NCI-H128 (cell line): ENCODE measurements at regions not wholly inside any gene's neighbourhood (a gene's known extent, or its start where the extent isn't known, plus 50 kb on each side); places are given as distances from the start of the nearest gene placed in this dataset.

Source experiments
- DNase-seq: peaks from one replicate; lab custom pipeline; 2025; ENCODE audit not compliant: unreplicated experiment; lab: John Stamatoyannopoulos, UW

DNA sequence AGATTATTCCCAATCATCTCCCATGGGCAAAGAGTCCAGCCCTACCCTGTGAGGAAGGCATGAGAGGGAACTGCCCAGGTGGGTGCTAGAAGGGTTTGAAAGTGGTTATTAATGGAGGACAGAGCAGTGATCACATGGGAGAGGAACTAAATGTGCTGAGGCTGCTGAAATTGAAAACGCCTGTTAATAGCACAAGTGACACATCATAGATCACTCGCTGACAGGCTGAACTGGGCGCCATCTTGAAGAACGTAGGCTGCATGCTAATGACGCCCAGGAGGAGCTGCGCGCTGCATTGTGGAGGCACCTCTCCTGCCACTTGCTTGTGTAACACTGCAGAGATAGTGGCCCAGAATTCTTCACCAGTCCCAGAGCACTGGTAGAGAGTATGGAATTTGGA, 182.9 kb downstream of the KCNA5 start:
- no peak for DNase-seq

DNA sequence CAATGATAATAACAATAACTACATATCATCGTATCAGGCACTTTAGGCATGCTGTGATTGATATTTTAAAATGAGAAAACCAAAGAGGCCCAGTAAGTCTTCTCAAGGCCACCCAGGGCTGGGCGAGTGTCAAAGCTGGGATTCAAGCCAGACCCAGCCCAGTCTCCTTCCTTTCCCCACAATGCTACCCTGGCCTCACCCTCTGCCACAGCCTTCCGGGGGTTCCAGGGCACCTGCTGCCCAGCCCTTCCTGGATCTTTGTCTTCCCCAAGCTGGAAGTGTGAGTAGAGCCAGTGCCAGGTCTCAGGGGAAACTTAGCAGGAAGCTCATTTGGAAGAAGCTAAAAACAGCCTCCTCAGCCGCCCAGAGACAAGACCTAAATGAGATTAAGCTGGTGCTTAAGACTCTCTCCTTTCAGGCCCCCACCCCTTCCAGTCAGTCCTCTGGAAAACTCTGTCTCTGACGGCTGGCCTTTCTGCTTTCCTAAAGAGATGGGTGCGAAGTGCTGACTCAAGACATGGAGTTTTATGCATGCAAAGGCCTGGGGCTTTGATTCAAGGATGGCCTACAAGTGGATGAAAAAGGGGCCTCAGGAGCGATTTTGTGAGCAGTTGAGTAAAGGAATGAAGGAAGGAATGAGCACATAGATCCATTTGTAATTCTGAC, 184.2 kb downstream of the KCNA5 start:
- DNase-seq, result no peak

DNA sequence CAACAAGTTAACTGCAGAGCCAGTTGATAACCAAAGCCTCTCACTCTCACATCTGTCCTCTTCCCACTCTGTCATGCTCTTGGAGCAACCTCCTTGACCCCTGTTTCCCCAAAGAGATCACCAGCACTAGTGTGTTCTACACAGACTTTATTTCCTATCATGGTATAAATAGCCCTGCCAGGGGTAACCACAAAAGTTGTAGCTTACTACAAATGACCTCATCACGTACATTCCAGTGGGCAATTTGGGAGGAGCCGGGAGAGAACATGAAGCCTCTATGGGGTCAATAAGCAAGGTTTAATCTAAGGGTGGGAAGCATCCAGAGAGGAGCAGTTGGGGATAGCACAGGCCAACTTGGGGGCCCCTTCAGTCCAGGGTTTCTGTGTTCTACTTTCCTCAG, 186.5 kb downstream of the KCNA5 start:
- DNase-seq, result no peak

DNA sequence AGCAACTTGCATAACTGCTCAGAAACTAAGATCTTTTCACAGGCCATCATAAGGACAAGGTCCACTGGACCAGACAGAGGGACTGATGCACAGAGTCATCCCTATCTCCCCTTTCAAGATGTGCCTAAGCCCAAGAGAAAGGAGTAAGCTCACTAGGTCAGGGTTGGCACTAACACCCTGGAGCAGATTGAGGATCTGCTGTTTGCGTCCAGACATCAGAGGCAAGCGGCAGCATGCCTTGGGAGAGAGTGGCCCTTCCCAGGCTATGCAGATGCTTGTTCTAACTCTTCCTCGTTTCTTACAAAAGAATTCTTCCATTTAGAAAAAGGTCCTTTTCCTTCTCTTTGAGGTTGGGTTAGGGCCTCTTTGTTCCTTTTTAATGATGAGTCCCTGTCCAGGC, 187.2 kb downstream of the KCNA5 start:
- DNase-seq, result no peak

DNA sequence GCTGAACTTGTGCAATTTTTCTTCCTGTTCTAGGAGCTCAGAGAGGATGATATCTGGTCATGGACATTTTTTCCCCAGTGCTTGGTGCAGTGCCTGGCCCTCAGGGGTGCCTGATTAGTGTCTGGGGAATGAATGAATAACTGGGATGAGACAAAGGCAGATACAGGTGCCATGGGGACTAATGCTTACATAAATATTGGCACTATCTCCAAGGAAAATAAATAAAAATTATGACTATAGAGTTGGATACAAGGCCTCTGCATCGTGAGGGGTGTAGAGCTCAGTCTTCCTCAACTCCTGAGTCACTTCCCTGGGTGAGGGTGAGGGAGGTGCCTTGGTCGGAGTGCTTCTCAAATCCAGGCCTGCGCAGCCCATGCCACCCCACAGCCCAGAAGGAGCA, 188.6 kb downstream of the KCNA5 start:
- no peak for DNase-seq

DNA sequence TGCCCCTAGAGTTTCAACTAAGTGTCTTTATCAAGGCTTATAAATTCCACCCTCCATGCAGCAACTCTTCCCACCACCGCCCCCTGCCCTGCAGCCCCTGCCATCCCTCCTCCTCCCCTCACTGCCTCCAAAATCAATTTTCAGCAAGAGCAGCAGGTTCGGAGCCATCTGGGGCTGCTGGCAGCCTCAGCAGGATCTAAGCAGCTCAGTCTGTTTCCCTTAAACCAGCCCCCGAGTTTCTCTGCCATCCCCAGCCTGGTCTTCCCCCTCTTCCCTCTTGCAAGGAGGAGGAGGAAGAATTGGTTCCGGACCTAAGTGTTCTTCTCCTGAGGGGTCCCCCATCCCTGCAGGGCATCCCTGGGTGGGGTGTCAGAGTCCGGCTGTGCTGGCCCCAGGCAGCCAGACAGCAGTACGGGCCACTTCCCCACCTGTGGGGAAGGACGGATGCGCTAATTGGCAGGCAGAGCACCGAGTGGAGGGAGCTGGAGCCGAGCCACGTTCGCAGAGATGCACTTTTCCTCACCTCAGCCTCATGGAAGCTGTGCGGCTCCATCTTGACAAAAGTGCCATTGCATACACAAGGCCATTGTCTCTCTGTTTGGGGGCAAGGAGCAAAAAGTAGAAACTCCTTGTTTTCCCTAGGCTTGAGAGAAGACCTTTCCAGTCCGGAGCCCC, 189.3 kb downstream of the KCNA5 start:
- no peak for DNase-seq

DNA sequence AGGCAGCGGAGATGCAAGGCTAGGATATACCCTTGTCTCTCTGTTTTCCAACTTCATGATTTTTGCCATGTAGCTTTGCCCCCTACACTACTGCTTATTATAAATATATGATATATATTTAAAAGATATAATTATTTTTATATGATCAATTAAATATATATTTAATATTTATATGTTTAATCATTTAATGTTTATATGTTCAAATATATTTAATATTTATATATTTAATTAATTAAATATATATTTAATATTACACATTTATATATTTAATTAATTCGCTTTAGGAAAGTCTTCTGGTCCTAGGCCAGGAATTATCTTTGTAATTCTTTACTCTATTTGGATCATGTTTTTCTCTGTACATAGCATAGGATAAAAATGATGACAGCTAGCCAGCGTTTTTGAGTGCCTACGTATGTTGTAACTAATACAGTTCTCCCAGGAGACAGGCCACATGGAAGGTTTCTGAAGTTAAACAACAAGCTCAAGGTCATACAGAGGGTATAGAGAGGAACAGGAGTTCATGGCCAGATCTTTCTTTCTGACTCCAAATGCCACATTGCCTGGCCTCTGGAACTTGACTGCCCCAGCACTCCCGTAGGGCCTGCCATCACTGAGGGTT, 192.5 kb downstream of the KCNA5 start:
- no peak for DNase-seq

DNA sequence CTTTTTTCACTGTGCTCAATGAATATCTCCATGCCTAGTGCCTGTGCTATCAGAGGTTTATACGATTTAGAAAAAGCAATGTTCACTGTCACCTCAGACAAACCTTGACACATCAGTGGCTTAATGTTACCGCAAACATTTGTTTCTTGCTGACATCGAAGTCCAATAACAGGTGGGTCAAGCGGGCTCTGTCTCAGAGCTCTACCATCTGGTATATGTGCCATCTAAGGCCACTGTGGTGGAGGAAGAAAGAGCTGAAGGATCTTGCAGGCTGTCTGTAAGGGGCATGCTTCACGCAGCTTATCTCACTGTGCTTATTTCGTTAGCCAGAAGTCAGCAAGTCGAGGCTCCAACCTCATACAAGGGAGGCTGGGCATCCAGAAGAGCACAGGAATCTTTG, 189.5 kb upstream of the NTF3 start:
- DNase-seq, result no peak

DNA sequence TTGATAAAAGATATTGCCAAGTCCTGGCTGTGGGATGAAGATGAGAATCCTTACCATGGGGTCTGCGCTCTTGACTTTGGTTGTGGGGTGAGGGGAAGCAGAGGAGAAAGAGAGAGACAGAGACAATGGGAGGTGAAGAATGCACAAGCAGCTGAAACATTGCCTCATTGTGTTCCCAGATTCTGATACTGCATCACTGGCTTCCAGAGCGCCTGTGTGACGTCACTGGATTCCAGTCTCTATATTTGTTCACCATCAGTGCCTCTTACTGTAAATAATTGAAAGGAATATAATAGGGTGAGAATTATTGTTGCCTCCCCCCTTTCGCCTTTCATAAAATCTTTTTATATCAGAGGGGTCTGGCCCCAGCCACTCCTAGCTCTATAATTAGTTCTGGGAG, 188.9 kb upstream of the NTF3 start:
- no peak for DNase-seq

DNA sequence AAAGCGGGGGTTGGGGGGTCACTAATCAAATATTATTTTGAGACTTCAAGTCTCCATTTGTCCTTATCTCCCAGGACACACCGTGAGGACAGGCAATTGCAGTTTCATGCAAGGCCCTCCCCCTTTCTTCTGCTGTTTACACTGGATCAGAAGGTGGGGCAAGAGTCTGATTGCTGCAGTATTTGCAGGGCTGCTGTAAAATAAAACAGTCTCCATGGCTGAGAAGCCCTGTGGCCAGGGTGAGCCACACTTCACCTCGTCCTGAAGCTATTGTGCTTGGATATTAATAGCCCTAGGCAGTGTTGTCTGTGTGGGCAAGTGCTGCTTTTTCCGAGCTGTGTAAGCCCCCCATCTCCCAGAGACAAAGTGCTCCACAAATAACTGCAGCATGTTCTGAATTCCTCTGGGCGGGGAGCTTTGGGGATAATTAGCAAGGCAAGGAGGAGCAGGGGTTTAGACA, 187.4 kb upstream of the NTF3 start:
- no peak for DNase-seq

DNA sequence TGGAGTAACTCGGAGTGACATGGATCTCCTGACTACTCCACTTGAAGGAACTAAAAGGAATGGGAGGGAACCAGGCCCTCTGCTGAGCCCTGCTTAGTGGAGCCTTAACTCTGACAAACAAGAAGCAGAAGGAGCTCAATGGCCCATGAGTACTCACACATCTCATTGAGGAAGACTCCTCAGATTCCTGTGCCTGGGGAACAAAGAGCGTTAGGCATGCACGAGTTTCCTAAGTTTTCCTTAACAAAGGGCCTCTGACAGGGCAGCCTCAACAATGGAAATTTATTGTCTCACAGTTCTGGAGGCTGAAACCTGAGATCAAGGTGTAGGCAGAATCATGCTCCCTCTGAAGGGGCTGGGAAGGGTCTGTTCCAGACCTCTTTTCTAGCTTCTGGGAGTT, 185.7 kb upstream of the NTF3 start:
- no peak for DNase-seq

DNA sequence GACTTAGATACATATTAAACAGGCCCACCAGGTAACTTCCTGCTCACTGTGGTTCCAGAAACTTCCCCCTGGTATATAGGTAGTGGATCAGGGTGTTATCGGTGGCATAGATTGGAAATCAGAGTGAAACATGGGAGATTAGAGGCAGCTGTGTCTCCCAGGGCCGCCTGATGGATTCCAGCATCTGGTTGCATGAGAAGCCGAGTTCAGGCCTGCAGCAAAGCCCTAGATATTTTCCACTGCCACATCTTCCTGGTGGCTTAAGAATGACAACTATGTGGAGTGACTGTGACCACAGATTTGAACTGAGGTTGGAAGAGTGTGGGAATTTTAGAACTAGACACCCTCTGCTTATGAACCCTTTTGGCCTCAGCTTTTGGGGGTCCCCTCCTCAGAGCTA, 184.8 kb upstream of the NTF3 start:
- DNase-seq, result no peak

DNA sequence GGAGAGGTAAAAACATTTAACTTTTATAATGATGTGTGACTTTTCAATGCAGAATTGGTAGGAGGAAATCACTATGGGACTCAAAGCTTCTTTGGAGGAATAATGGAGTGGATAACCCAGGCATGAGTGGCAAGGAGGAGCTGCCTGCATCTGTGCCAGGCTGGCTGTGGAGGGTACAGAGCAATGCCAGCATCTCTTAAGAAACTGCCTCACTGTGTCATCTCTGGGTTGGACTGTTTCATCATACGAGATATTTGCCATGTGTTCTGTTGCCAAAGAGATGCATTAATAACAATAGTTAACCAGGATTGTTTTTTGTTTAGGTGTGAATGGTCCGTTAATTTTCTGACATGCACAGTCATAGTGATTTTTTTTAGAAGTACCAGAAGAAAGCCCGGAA, 183.7 kb upstream of the NTF3 start:
- DNase-seq, result no peak

DNA sequence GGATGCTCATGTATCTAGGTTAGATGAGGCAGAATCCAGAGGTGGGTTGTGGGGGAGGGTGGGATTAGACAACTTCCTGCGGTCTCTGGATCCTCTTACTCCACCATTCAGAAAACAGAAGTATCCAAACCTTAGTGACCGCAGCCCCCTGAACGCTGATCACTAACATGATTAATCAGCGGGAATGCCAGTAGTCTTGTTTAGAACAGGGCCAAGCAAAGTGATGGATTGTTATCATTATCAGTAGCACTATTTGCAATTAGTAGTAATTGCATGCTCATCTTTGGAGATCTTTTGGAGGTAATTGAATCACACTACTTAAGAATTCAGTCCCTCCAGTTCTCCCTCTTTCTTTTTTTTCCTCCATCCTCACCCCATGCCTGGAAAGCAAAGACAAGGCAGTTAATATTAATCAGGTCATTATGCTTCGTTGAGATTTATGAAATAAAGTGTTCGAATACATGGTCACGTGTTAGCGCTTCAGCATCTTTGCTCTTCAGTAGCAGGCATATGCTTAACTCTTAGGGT, 182.8 kb upstream of the NTF3 start:
- no peak for DNase-seq

DNA sequence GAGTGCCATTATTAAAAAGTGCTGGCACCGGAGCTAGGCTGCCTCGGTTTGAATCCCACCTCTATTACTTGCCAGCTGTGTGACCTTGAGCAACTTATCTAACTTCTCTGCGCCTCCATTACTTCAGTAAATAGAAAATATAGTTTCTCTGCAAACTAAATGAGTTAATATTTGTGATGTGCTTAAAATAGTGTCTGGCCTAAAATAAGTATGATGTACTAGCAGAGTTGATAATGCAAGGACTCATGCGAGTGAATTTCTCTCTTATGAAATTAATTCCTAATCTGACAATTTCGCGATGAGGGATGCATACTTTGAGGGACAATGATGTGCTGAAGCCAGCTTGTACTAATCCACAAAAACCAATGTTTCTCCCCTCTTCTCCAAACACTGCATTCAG, 180.8 kb upstream of the NTF3 start:
- DNase-seq, result no peak

DNA sequence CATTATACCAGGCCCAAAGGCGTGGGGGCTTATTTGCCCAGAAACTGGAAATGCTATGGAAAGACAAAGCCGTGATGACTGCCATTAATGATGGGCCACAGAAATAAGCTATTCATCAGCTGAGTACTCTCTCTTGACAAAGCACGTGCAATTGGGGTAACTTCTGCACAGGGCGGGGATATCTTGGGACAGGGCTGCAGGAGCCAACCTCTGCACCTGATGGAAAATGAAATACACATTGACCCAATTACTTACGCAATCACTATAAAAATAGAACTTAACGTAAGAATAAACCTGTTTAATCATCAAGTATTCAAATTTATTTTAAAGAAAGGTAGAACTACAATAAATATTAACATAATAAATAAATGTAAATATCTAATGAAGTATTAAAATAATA, 180.1 kb upstream of the NTF3 start:
- no peak for DNase-seq

DNA sequence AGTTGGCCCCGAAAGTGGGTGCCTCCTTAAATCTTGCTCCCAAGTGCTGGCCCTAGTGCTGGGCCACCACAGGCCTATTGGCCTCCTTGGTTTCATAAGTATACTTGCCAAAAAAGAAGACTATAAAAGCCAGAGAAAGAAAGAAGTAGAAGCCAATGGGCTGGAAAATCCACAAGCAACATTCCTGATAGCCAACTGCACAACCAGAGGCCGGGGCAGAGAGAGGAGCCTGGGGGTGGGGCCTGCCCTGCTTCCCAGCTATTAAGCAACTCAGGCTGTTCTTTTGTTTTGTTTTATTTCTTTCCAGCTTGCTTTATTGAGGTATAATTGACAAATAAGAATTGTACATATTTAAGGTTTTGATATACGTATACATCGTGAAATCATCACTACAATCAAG, 177.2 kb upstream of the NTF3 start:
- DNase-seq, result no peak

DNA sequence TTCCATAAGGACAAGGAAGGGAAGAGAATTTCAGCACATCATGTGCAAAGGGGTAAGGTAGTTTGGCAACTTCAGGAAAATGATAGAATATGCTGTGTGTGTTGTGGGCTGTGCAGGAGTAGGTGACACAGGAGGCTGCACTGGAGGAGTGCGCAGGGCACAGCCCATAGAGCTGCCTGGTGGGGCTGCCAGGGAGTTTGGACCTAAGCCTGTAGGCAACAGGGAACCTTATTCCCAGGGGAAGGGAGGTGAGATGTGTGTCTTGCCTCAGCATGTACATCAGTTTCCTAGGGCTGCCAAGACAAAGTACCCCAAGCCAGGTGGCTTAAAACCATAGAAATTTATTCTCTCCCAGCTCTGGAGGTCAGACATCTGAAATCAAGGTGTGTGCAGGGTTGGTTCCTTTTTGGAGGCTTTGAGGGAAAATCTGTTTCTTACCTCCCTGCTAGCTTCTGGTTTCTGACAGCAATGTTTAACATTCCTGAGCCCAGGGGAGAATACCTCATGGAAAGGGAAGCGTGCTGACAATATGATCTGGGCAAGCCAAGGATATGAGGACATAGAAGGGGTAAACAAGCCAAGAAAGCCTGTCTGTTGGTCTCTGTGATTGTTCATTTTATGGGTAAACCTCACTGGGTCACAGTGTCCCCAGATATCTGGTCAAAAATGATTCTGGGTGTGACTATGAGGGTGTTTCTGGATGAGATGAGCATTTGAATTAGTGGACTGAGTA, 174.0 kb upstream of the NTF3 start:
- DNase-seq, result no peak

DNA sequence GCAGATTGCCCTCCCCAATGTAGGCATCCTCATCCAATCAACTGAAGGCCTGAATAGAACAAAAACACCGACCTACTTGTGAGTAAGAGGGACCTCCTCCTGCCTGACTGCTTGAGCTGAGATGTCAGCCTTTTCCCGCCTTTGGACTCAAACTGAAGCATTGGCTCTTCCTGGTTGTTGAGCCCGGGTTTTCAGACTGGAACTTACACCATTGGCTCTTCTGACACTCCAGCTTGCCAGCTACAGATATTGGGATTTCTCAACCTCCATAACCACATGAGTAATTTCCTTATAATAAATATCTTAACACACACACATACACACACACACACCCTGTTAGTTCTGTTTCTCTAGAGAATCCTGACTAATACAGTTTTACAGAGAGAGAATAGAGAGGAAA, 173.4 kb upstream of the NTF3 start:
- no peak for DNase-seq

DNA sequence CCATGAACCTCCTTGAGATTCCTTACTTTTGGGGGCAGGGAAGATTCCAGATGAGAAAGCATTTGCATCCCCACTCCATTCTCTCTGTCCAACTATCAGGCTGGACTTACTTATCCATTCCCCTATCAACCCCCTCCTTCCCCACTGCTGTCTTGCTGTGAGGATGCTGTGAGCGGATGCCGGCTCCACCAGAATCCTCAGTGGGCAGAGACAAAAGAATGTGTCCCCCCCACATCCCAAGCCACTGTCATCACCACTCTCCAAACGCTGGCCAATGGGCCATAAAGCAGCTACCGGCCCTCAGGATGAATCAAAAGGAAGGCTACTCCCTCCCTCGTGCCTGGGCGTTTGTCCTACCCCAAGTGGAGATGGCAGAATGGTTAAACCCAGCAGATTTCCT, 173.0 kb upstream of the NTF3 start:
- no peak for DNase-seq

DNA sequence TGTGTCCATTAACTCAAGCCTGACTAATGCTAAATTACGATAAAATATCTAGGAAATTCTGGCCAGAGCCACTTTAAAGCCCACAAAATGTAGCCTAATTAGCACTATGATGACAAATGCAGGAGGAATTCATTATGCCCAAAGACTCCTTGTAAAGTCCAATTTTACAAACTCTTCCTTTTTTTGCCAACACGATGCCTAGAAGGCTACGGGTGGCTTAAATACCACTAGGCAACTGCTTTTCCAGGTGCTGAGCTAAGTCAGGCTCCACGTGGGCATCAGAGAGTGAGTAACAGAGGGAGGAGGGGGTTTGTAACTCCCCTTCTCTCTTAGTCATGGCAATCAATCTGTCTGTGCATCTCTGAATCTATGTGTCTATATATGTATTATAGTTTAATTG, 172.4 kb upstream of the NTF3 start:
- DNase-seq, result no peak

DNA sequence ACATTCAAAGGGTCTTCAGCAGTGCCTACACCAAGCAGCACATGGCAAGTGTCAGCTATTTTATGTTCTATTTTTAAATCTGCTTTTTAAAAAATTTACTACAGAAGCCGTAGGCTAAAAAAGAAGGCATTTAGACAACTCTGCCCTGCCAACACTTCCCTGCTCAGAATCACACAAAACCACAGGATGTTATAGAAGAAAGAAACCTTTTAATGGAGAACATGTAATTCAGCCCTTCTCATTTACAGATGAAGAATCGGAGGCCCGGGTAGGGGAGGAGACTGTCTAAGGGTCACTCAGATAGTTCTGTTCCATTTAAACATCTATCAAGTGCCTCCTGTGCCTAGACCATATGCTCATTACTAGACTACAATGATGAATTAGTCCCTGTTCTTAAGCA, 171.8 kb upstream of the NTF3 start:
- DNase-seq, result no peak
